ENCODE measurements at regions not wholly inside any gene's neighbourhood (a gene's known extent, or its start where the extent isn't known, plus 50 kb on each side); places are given as distances from the start of the nearest gene placed in this dataset.

GRCh38 chr11:23995891-23996290 is 501.0 kb upstream of the LUZP2 start:
- ChIA-PET POLR2A (no interaction called here), CTCF (no interaction called here)

GRCh38 chr11:23997356-23997755 is 499.5 kb upstream of the LUZP2 start:
- DNase-seq: no peak
- H3K9me3 ChIP-seq (ENCODE audit: control extremely low read depth in 1 of 5, control insufficient read depth in 4 of 5, insufficient read depth in 2 of 5, low read depth in 1 of 5, low read length in 4 of 5): peaks cover 0 to 3% (median 0%) of the 10 kb centered on the region in 5 experiments
- H3K27me3 ChIP-seq (replicated peaks in 2 of 5; ENCODE audit: control insufficient read depth in 4 of 5, insufficient read depth in 5 of 5, low read length in 4 of 5): no peaks in the 10 kb centered on the region
- no peaks in the 10 kb centered on the region for H3K4me1 ChIP-seq (ENCODE audit: control extremely low read depth in 1 of 4, control insufficient read depth in 4 of 4, insufficient read depth in 4 of 4, low read length in 3 of 4)
- CTCF ChIA-PET: no interaction called here
- H3K27ac ChIP-seq (ENCODE audit: insufficient read depth in 1 of 2, low read depth in 1 of 2, low read length in 2 of 2, poor library complexity in 1 of 2, severe bottlenecking in 2 of 2): no peak overlapping the region
- 100% methylated on average over 1 of the region's 1 CpG for WGBS (ENCODE audit: insufficient coverage)
- H3K4me3 ChIP-seq (ENCODE audit: control insufficient read depth in 1 of 7, extremely low read depth in 1 of 7, insufficient read depth in 4 of 7, low read depth in 2 of 7, low read length in 6 of 7): no peak overlapping the region
- POLR2A ChIA-PET: no interaction called here
- H3K36me3 ChIP-seq (ENCODE audit: control insufficient read depth in 4 of 4, insufficient read depth in 4 of 4, low read length in 3 of 4): no peaks in the 10 kb centered on the region

More at GRCh38 chr11:23995891-23996290, 501.0 kb upstream of the LUZP2 start:
- no peak overlapping the region for H3K4me3 ChIP-seq (ENCODE audit: control insufficient read depth in 1 of 7, extremely low read depth in 1 of 7, insufficient read depth in 4 of 7, low read depth in 2 of 7, low read length in 6 of 7)
- DNase-seq: no peak
- H3K9me3 ChIP-seq (ENCODE audit: control extremely low read depth in 1 of 5, control insufficient read depth in 4 of 5, insufficient read depth in 2 of 5, low read depth in 1 of 5, low read length in 4 of 5): peaks cover 0 to 3% (median 0%) of the 10 kb centered on the region in 5 experiments
- H3K36me3 ChIP-seq (ENCODE audit: control insufficient read depth in 4 of 4, insufficient read depth in 4 of 4, low read length in 3 of 4): no peaks in the 10 kb centered on the region
- no peaks in the 10 kb centered on the region for H3K4me1 ChIP-seq (ENCODE audit: control extremely low read depth in 1 of 4, control insufficient read depth in 4 of 4, insufficient read depth in 4 of 4, low read length in 3 of 4)
- H3K27ac ChIP-seq (ENCODE audit: insufficient read depth in 1 of 2, low read depth in 1 of 2, low read length in 2 of 2, poor library complexity in 1 of 2, severe bottlenecking in 2 of 2): no peak overlapping the region
- H3K27me3 ChIP-seq (replicated peaks in 2 of 5; ENCODE audit: control insufficient read depth in 4 of 5, insufficient read depth in 5 of 5, low read length in 4 of 5): no peaks in the 10 kb centered on the region

GRCh38 chr11:24005202-24005876 is 491.5 kb upstream of the LUZP2 start:
- CTCF ChIA-PET: no interaction called here
- H3K9me3 ChIP-seq (ENCODE audit: control extremely low read depth in 1 of 5, control insufficient read depth in 4 of 5, insufficient read depth in 2 of 5, low read depth in 1 of 5, low read length in 4 of 5): peaks cover 0 to 1% (median 0%) of the 10 kb centered on the region in 5 experiments
- no peak for DNase-seq

GRCh38 chr11:24043842-24044241 is 453.0 kb upstream of the LUZP2 start:
- ChIA-PET POLR2A (no interaction called here), CTCF (no interaction called here)
- Histone ChIP-seq H3K4me3 (ENCODE audit: control insufficient read depth in 1 of 7, extremely low read depth in 1 of 7, insufficient read depth in 4 of 7, low read depth in 2 of 7, low read length in 6 of 7) (no peak overlapping the region), H3K4me1 (ENCODE audit: control extremely low read depth in 1 of 4, control insufficient read depth in 4 of 4, insufficient read depth in 4 of 4, low read length in 3 of 4) (no peaks in the 10 kb centered on the region), H3K9me3 (ENCODE audit: control extremely low read depth in 1 of 5, control insufficient read depth in 4 of 5, insufficient read depth in 2 of 5, low read depth in 1 of 5, low read length in 4 of 5) (peaks cover 0 to 1% (median 0%) of the 10 kb centered on the region in 5 experiments), H3K36me3 (ENCODE audit: control insufficient read depth in 4 of 4, insufficient read depth in 4 of 4, low read length in 3 of 4) (no peaks in the 10 kb centered on the region), H3K27me3 (replicated peaks in 2 of 5; ENCODE audit: control insufficient read depth in 4 of 5, insufficient read depth in 5 of 5, low read length in 4 of 5) (no peaks in the 10 kb centered on the region), H3K27ac (ENCODE audit: insufficient read depth in 1 of 2, low read depth in 1 of 2, low read length in 2 of 2, poor library complexity in 1 of 2, severe bottlenecking in 2 of 2) (no peak overlapping the region)
- no CpG with 5 or more reads among the region's 3 CpGs for WGBS (ENCODE audit: insufficient coverage)
- no peak for DNase-seq

More at GRCh38 chr11:24005202-24005876, 491.5 kb upstream of the LUZP2 start:
- H3K36me3 ChIP-seq (ENCODE audit: control insufficient read depth in 4 of 4, insufficient read depth in 4 of 4, low read length in 3 of 4): no peaks in the 10 kb centered on the region
- H3K27ac ChIP-seq (ENCODE audit: insufficient read depth in 1 of 2, low read depth in 1 of 2, low read length in 2 of 2, poor library complexity in 1 of 2, severe bottlenecking in 2 of 2): no peak overlapping the region
- POLR2A ChIA-PET: no interaction called here
- no peaks in the 10 kb centered on the region for H3K27me3 ChIP-seq (replicated peaks in 2 of 5; ENCODE audit: control insufficient read depth in 4 of 5, insufficient read depth in 5 of 5, low read length in 4 of 5)
- no peak overlapping the region for H3K4me3 ChIP-seq (ENCODE audit: control insufficient read depth in 1 of 7, extremely low read depth in 1 of 7, insufficient read depth in 4 of 7, low read depth in 2 of 7, low read length in 6 of 7)
- no peaks in the 10 kb centered on the region for H3K4me1 ChIP-seq (ENCODE audit: control extremely low read depth in 1 of 4, control insufficient read depth in 4 of 4, insufficient read depth in 4 of 4, low read length in 3 of 4)

- no peak overlapping the region for H3K4me3 ChIP-seq (ENCODE audit: control insufficient read depth in 1 of 7, extremely low read depth in 1 of 7, insufficient read depth in 4 of 7, low read depth in 2 of 7, low read length in 6 of 7)
- DNase-seq: no peak
- ChIA-PET POLR2A (no interaction called here), CTCF (no interaction called here)
- WGBS (ENCODE audit: insufficient coverage): no CpG with 5 or more reads among the region's 1 CpG
- H3K4me1 ChIP-seq (ENCODE audit: control extremely low read depth in 1 of 4, control insufficient read depth in 4 of 4, insufficient read depth in 4 of 4, low read length in 3 of 4): no peaks in the 10 kb centered on the region
- no peaks in the 10 kb centered on the region for H3K36me3 ChIP-seq (ENCODE audit: control insufficient read depth in 4 of 4, insufficient read depth in 4 of 4, low read length in 3 of 4)
- H3K27ac ChIP-seq (ENCODE audit: insufficient read depth in 1 of 2, low read depth in 1 of 2, low read length in 2 of 2, poor library complexity in 1 of 2, severe bottlenecking in 2 of 2): no peak overlapping the region
- H3K9me3 ChIP-seq (ENCODE audit: control extremely low read depth in 1 of 5, control insufficient read depth in 4 of 5, insufficient read depth in 2 of 5, low read depth in 1 of 5, low read length in 4 of 5): peaks cover 0 to 1% (median 0%) of the 10 kb centered on the region in 5 experiments
- no peaks in the 10 kb centered on the region for H3K27me3 ChIP-seq (replicated peaks in 2 of 5; ENCODE audit: control insufficient read depth in 4 of 5, insufficient read depth in 5 of 5, low read length in 4 of 5)
Observed at GRCh38 chr11:24046731-24047130, 450.1 kb upstream of the LUZP2 start.

GRCh38 chr11:24056051-24056450 is 440.8 kb upstream of the LUZP2 start:
- H3K27ac ChIP-seq (ENCODE audit: insufficient read depth in 1 of 2, low read depth in 1 of 2, low read length in 2 of 2, poor library complexity in 1 of 2, severe bottlenecking in 2 of 2): no peak overlapping the region
- no peak overlapping the region for H3K4me3 ChIP-seq (ENCODE audit: control insufficient read depth in 1 of 7, extremely low read depth in 1 of 7, insufficient read depth in 4 of 7, low read depth in 2 of 7, low read length in 6 of 7)
- peaks cover 0 to 2% (median 0%) of the 10 kb centered on the region in 5 experiments for H3K27me3 ChIP-seq (replicated peaks in 2 of 5; ENCODE audit: control insufficient read depth in 4 of 5, insufficient read depth in 5 of 5, low read length in 4 of 5)
- H3K4me1 ChIP-seq (ENCODE audit: control extremely low read depth in 1 of 4, control insufficient read depth in 4 of 4, insufficient read depth in 4 of 4, low read length in 3 of 4): no peaks in the 10 kb centered on the region
- no peaks in the 10 kb centered on the region for H3K9me3 ChIP-seq (ENCODE audit: control extremely low read depth in 1 of 5, control insufficient read depth in 4 of 5, insufficient read depth in 2 of 5, low read depth in 1 of 5, low read length in 4 of 5)
- no peaks in the 10 kb centered on the region for H3K36me3 ChIP-seq (ENCODE audit: control insufficient read depth in 4 of 4, insufficient read depth in 4 of 4, low read length in 3 of 4)
- DNase-seq: no peak
- CTCF ChIA-PET: no interaction called here
- POLR2A ChIA-PET: no interaction called here

GRCh38 chr11:24060125-24060524 is 436.7 kb upstream of the LUZP2 start:
- H3K36me3 ChIP-seq (ENCODE audit: control insufficient read depth in 4 of 4, insufficient read depth in 4 of 4, low read length in 3 of 4): no peaks in the 10 kb centered on the region
- no peaks in the 10 kb centered on the region for H3K4me1 ChIP-seq (ENCODE audit: control extremely low read depth in 1 of 4, control insufficient read depth in 4 of 4, insufficient read depth in 4 of 4, low read length in 3 of 4)
- no peaks in the 10 kb centered on the region for H3K9me3 ChIP-seq (ENCODE audit: control extremely low read depth in 1 of 5, control insufficient read depth in 4 of 5, insufficient read depth in 2 of 5, low read depth in 1 of 5, low read length in 4 of 5)
- WGBS (ENCODE audit: insufficient coverage): 100% methylated on average over 1 of the region's 3 CpGs
- DNase-seq: no peak
- ChIA-PET CTCF (no interaction called here), POLR2A (no interaction called here)
- H3K27me3 ChIP-seq (replicated peaks in 2 of 5; ENCODE audit: control insufficient read depth in 4 of 5, insufficient read depth in 5 of 5, low read length in 4 of 5): peaks cover 0 to 2% (median 0%) of the 10 kb centered on the region in 5 experiments
- no peak overlapping the region for H3K4me3 ChIP-seq (ENCODE audit: control insufficient read depth in 1 of 7, extremely low read depth in 1 of 7, insufficient read depth in 4 of 7, low read depth in 2 of 7, low read length in 6 of 7)
- no peak overlapping the region for H3K27ac ChIP-seq (ENCODE audit: insufficient read depth in 1 of 2, low read depth in 1 of 2, low read length in 2 of 2, poor library complexity in 1 of 2, severe bottlenecking in 2 of 2)
